H9 (cell line): ENCODE measurements at regions not wholly inside any gene's neighbourhood (a gene's known extent, or its start where the extent isn't known, plus 50 kb on each side); places are given as distances from the start of the nearest gene placed in this dataset.

Experiments used
- DNase-seq: peaks from one replicate; pipeline ENCODE4 v3.0.0-alpha.2; 2017
- H2AFZ ChIP-seq: one replicate; pipeline ENCODE4 v1.6.1; 2013; ENCODE audit warnings: mild to moderate bottlenecking, low read length, control low read depth, moderate library complexity
- H2AK5ac ChIP-seq: 2 replicates; pipeline ENCODE4 v1.6.1; 2013; ENCODE audit warnings: low read length, control low read depth, mixed read lengths; ENCODE audit not compliant: insufficient read length
- H2BK120ac ChIP-seq: one replicate; pipeline ENCODE4 v1.6.1; 2013; ENCODE audit warnings: low read depth, mild to moderate bottlenecking, low read length, control low read depth, inconsistent platforms; ENCODE audit not compliant: poor library complexity, severe bottlenecking
- H2BK12ac ChIP-seq: 2 replicates; pipeline ENCODE4 v1.6.1; 2013; ENCODE audit warnings: low read length, control low read depth, mixed read lengths, low read depth; ENCODE audit not compliant: insufficient read length
- H2BK15ac ChIP-seq: 2 replicates; pipeline ENCODE4 v1.6.1; 2013; ENCODE audit warnings: low read depth, low read length, control low read depth
- H2BK20ac ChIP-seq: one replicate; pipeline ENCODE4 v1.6.1; 2013; ENCODE audit warnings: low read depth, mild to moderate bottlenecking, low read length, control low read depth, inconsistent platforms; ENCODE audit not compliant: poor library complexity, severe bottlenecking
- H2BK5ac ChIP-seq: 2 replicates; pipeline ENCODE4 v1.6.1; 2013; ENCODE audit warnings: low read length, control low read depth, mixed read lengths; ENCODE audit not compliant: insufficient read length
- H3K14ac ChIP-seq: 2 replicates; pipeline ENCODE4 v1.6.1; 2013; ENCODE audit warnings: low read length, control low read depth; ENCODE audit not compliant: insufficient read depth
- H3K18ac ChIP-seq: 2 replicates; pipeline ENCODE4 v1.6.1; 2013; ENCODE audit warnings: low read depth, mild to moderate bottlenecking, mixed read lengths, low read length, control low read depth; ENCODE audit not compliant: insufficient read length
- H3K23ac ChIP-seq: 2 replicates; pipeline ENCODE4 v1.6.1; 2013; ENCODE audit warnings: low read length, control low read depth, mixed read lengths, low read depth; ENCODE audit not compliant: insufficient read length
- H3K23me2 ChIP-seq: 2 replicates; pipeline ENCODE4 v1.6.1; 2013; ENCODE audit warnings: low read depth, mild to moderate bottlenecking, mixed read lengths, low read length, control low read depth; ENCODE audit not compliant: insufficient read length, poor library complexity, severe bottlenecking
- H3K27ac ChIP-seq: 2 replicates; pipeline ENCODE4 v1.5.1; 2013; ENCODE audit warnings: low read length, control low read depth, mixed read lengths, low read depth; ENCODE audit not compliant: insufficient read length
- H3K27me3 ChIP-seq: 2 replicates; pipeline ENCODE4 v1.6.1; 2013; ENCODE audit warnings: low read length, control low read depth, inconsistent platforms; ENCODE audit not compliant: insufficient read depth
- H3K4ac ChIP-seq: 2 replicates; pipeline ENCODE4 v1.6.1; 2013; ENCODE audit warnings: low read depth, mild to moderate bottlenecking, control low read depth, inconsistent platforms, low read length, moderate library complexity
- H3K4me1 ChIP-seq: 2 replicates; pipeline ENCODE4 v1.6.1; 2013; ENCODE audit warnings: low read length, control low read depth, inconsistent platforms; ENCODE audit not compliant: insufficient read depth
- H3K4me2 ChIP-seq: 2 replicates; pipeline ENCODE4 v1.6.1; 2013; ENCODE audit warnings: low read length, control low read depth, mixed read lengths; ENCODE audit not compliant: insufficient read length, insufficient read depth
- H3K56ac ChIP-seq: 2 replicates; pipeline ENCODE4 v1.6.1; 2013; ENCODE audit warnings: low read depth, mild to moderate bottlenecking, mixed read lengths, low read length, control low read depth; ENCODE audit not compliant: insufficient read length
- H3K79me1 ChIP-seq: 2 replicates; pipeline ENCODE4 v1.6.1; 2013; ENCODE audit warnings: low read depth, mild to moderate bottlenecking, moderate library complexity, low read length, control low read depth, inconsistent platforms; ENCODE audit not compliant: insufficient read depth, poor library complexity, severe bottlenecking
- H3K79me2 ChIP-seq: 2 replicates; pipeline ENCODE4 v1.6.1; 2013; ENCODE audit warnings: low read length, control low read depth, inconsistent platforms; ENCODE audit not compliant: insufficient read depth
- H3K9ac ChIP-seq: 2 replicates; pipeline ENCODE4 v1.6.1; 2013; ENCODE audit warnings: low read length, control low read depth, mixed read lengths; ENCODE audit not compliant: insufficient read length; ENCODE audit errors: extremely low read depth
- H3K9me3 ChIP-seq: one replicate; pipeline ENCODE4 v1.6.1; 2013; ENCODE audit warnings: low read depth, low read length, inconsistent platforms; ENCODE audit not compliant: control insufficient read depth
- H3T11ph ChIP-seq: one replicate; pipeline ENCODE4 v1.6.1; 2013; ENCODE audit warnings: mild to moderate bottlenecking, low read length, control low read depth, inconsistent platforms
- H4K20me1 ChIP-seq: one replicate; pipeline ENCODE4 v1.6.1; 2013; ENCODE audit not compliant: control insufficient read depth, insufficient read length, insufficient read depth
- H4K5ac ChIP-seq: 2 replicates; pipeline ENCODE4 v1.6.1; 2013; ENCODE audit warnings: low read depth, mild to moderate bottlenecking, mixed read lengths, low read length, control low read depth; ENCODE audit not compliant: insufficient read length
- H4K8ac ChIP-seq: replicated peaks from 2 replicates; pipeline ENCODE4 v1.6.1; 2013; ENCODE audit warnings: low read length, control low read depth, mixed read lengths, low read depth; ENCODE audit not compliant: insufficient read length
- H4K91ac ChIP-seq: 2 replicates; pipeline ENCODE4 v1.6.1; 2013; ENCODE audit warnings: low read depth, mild to moderate bottlenecking, moderate library complexity, mixed read lengths, low read length, control low read depth; ENCODE audit not compliant: insufficient read length
- H3K27ac Mint-ChIP-seq, 3 experiments: 2 replicates in 2 of 3; 3 replicates in 1 of 3; pipeline ENCODE4 v1.8.0; 2020 to 2021; ENCODE audit warnings: mixed read lengths in 3 of 3, mild to moderate bottlenecking in 1 of 3, moderate library complexity in 1 of 3
- H3K27me3 Mint-ChIP-seq: 2 replicates; pipeline ENCODE4 v1.8.0; 2021; ENCODE audit warnings: low read depth, mild to moderate bottlenecking, moderate library complexity, mixed read lengths
- H3K36me3 Mint-ChIP-seq, 3 experiments: 2 replicates in 2 of 3; 3 replicates in 1 of 3; pipeline ENCODE4 v1.8.0; 2020 to 2021; ENCODE audit warnings: low read depth in 3 of 3, mixed read lengths in 3 of 3; ENCODE audit not compliant: insufficient read depth in 1 of 3
- H3K4me1 Mint-ChIP-seq, 2 experiments: 2 replicates each; pipeline ENCODE4 v1.8.0; 2020; ENCODE audit warnings: mixed read lengths in 2 of 2
- H3K4me3 Mint-ChIP-seq, 2 experiments: 2 replicates in 1 of 2; 3 replicates in 1 of 2; pipeline ENCODE4 v1.8.0; 2020 to 2021; ENCODE audit warnings: mild to moderate bottlenecking in 2 of 2, mixed read lengths in 2 of 2, moderate library complexity in 1 of 2
- H3K9me3 Mint-ChIP-seq, 2 experiments: 2 replicates in 1 of 2; 3 replicates in 1 of 2; pipeline ENCODE4 v1.8.0; 2020; ENCODE audit warnings: mild to moderate bottlenecking in 2 of 2, mixed read lengths in 2 of 2, moderate library complexity in 1 of 2
- WGBS: extraction: QIAGEN DNeasy Blood & Tissue Kit; methylation state at CpG from one replicate; pipeline ENCODE4 v1.1.7; 2013; ENCODE audit warnings: missing lambda C conversion rate, low lambda C conversion rate, mixed read lengths; ENCODE audit not compliant: insufficient read length; ENCODE audit errors: extremely low coverage; 5-methylcytosine and 5-hydroxymethylcytosine counted together
- TF ChIP-seq, protein P1 (sequence below): fragments of 200-600 bp; sonication (generic); conservative IDR thresholded peaks from 3 replicates; pipeline ENCODE4 v1.8.0; 2021; ENCODE audit warnings: antibody characterized with exemption, mild to moderate bottlenecking

- H2BK5ac ChIP-seq = no peak overlapping the region
- no peak overlapping the region for H3K27ac ChIP-seq
- no peak for DNase-seq
- no peak overlapping the region for H2AFZ ChIP-seq
- TF ChIP-seq, protein P1, sequence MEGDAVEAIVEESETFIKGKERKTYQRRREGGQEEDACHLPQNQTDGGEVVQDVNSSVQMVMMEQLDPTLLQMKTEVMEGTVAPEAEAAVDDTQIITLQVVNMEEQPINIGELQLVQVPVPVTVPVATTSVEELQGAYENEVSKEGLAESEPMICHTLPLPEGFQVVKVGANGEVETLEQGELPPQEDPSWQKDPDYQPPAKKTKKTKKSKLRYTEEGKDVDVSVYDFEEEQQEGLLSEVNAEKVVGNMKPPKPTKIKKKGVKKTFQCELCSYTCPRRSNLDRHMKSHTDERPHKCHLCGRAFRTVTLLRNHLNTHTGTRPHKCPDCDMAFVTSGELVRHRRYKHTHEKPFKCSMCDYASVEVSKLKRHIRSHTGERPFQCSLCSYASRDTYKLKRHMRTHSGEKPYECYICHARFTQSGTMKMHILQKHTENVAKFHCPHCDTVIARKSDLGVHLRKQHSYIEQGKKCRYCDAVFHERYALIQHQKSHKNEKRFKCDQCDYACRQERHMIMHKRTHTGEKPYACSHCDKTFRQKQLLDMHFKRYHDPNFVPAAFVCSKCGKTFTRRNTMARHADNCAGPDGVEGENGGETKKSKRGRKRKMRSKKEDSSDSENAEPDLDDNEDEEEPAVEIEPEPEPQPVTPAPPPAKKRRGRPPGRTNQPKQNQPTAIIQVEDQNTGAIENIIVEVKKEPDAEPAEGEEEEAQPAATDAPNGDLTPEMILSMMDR = no peak
- no peak overlapping the region for H2BK12ac ChIP-seq
- Mint-ChIP-seq H3K27me3 (no peaks in the 10 kb centered on the region; the same call in 1 of the 2 replicates), H3K4me3 (no peak overlapping the region), H3K27ac (no peak overlapping the region), H3K36me3 (no peaks in the 10 kb centered on the region), H3K4me1 (no peaks in the 10 kb centered on the region), H3K9me3 (peaks cover 0 to 4% of the 10 kb centered on the region in 2 experiments; a peak in 3 of 5 replicates)
- no peaks in the 10 kb centered on the region for H4K20me1 ChIP-seq
- no CpG with 5 or more reads among the region's 4 CpGs for WGBS
- H3T11ph ChIP-seq = no peak overlapping the region
- H3K4me1 ChIP-seq = no peaks in the 10 kb centered on the region
- no peak overlapping the region for H4K5ac ChIP-seq
- H2BK20ac ChIP-seq = no peak overlapping the region
- no peaks in the 10 kb centered on the region for H3K23me2 ChIP-seq
- no peaks in the 10 kb centered on the region for H3K9me3 ChIP-seq
- no peak overlapping the region for H4K8ac ChIP-seq
- no peak overlapping the region for H3K14ac ChIP-seq
- H4K91ac ChIP-seq = no peak overlapping the region
- no peak overlapping the region for H3K4ac ChIP-seq
- no peaks in the 10 kb centered on the region for H3K79me1 ChIP-seq
- no peak overlapping the region for H3K56ac ChIP-seq
- H3K18ac ChIP-seq = no peak overlapping the region
- no peak overlapping the region for H3K23ac ChIP-seq
- H2BK120ac ChIP-seq = no peak overlapping the region
- H2AK5ac ChIP-seq = no peak overlapping the region
- no peak overlapping the region for H3K9ac ChIP-seq
- no peaks in the 10 kb centered on the region for H3K27me3 ChIP-seq
- H3K4me2 ChIP-seq = no peak overlapping the region
- H3K79me2 ChIP-seq = no peaks in the 10 kb centered on the region
- no peak overlapping the region for H2BK15ac ChIP-seq
These were observed 86.5 kb downstream of the MTRR start for GRCh38 chr5:7955476-7955875.
